H1 (cell line): ENCODE measurements at regions not wholly inside any gene's neighbourhood (a gene's known extent, or its start where the extent isn't known, plus 50 kb on each side); places are given as distances from the start of the nearest gene placed in this dataset.

Source experiments
- CTCF ChIA-PET: fragments of 300-600 bp; sonication (Branson Sonifier 250); formaldehyde crosslinking; loops from one replicate; lab custom pipeline; 2021; ENCODE audit not compliant: partially characterized antibody; lab: Charles Lee
- POLR2A ChIA-PET: fragments of 300-600 bp; sonication (Branson Sonifier 250); formaldehyde crosslinking; loops from one replicate; lab custom pipeline; 2021; ENCODE audit warnings: inconsistent platforms; ENCODE audit not compliant: partially characterized antibody; lab: Charles Lee
- DNase-seq, 2 experiments: peaks; one replicate each; pipeline versions ENCODE4 v3.0.0 to v3.0.0-alpha.2; 2010 to 2022; ENCODE audit warnings: low spot score in 2 of 2, low read depth in 1 of 2, mixed read lengths in 1 of 2
- FAIRE-seq: peaks from 2 replicates; lab custom pipeline; 2011; peaks lifted over from hg19 to GRCh38; lab: Jason Lieb, UNC
- H2AFZ ChIP-seq: 2 replicates; pipeline ENCODE4 v1.8.1; 2012; ENCODE audit warnings: low read length, inconsistent platforms
- H2AK5ac ChIP-seq: 2 replicates; pipeline ENCODE4 v1.6.1; 2013; ENCODE audit warnings: low read depth, low read length
- H2BK120ac ChIP-seq: replicated peaks from 2 replicates; pipeline ENCODE3; 2013; ENCODE audit warnings: low read depth, low read length, inconsistent platforms
- H2BK12ac ChIP-seq: 2 replicates; pipeline ENCODE4 v1.6.1; 2013; ENCODE audit warnings: low read depth, low read length
- H2BK15ac ChIP-seq: 2 replicates; pipeline ENCODE4 v1.6.1; 2013; ENCODE audit warnings: low read length
- H2BK20ac ChIP-seq: 2 replicates; pipeline ENCODE4 v1.6.1; 2013; ENCODE audit warnings: low read length
- H2BK5ac ChIP-seq: 2 replicates; pipeline ENCODE4 v1.6.1; 2013; ENCODE audit warnings: low read depth, low read length
- H3K14ac ChIP-seq: 2 replicates; pipeline ENCODE4 v1.6.1; 2013; ENCODE audit warnings: inconsistent platforms; ENCODE audit not compliant: insufficient read length
- H3K18ac ChIP-seq: 2 replicates; pipeline ENCODE4 v1.6.1; 2013; ENCODE audit warnings: low read length; ENCODE audit errors: extremely low read depth
- H3K23ac ChIP-seq: 2 replicates; pipeline ENCODE4 v1.6.1; 2013; ENCODE audit warnings: inconsistent platforms; ENCODE audit not compliant: insufficient read length
- H3K23me2 ChIP-seq: 2 replicates; pipeline ENCODE4 v1.6.1; 2013; ENCODE audit warnings: low read depth, low read length
- H3K27ac ChIP-seq: 2 replicates; pipeline ENCODE4 v1.6.1; 2011; ENCODE audit warnings: low read depth, low read length, inconsistent platforms
- H3K27me3 ChIP-seq, 4 experiments: replicated peaks in 1 of 4; 1 replicate in 1 of 4; 2 replicates in 3 of 4; pipeline versions ENCODE4 v1.6.1 to v1.8.1; 2011 to 2013; ENCODE audit warnings: low read length in 3 of 4, mild to moderate bottlenecking in 3 of 4, inconsistent platforms in 2 of 4, mixed read lengths in 2 of 4, moderate library complexity in 1 of 4; ENCODE audit not compliant: control insufficient read depth in 3 of 4, insufficient read depth in 3 of 4; ENCODE audit errors: extremely low read depth in 1 of 4
- H3K36me3 ChIP-seq, 4 experiments: 2 replicates each; pipeline versions ENCODE4 v1.6.1 to v1.8.1; 2011 to 2013; ENCODE audit warnings: mild to moderate bottlenecking in 4 of 4, low read length in 3 of 4, moderate library complexity in 2 of 4, control low read depth in 1 of 4, inconsistent platforms in 1 of 4; ENCODE audit not compliant: insufficient read depth in 4 of 4, control insufficient read depth in 2 of 4
- H3K4ac ChIP-seq: replicated peaks from 2 replicates; pipeline ENCODE3; 2013; ENCODE audit warnings: low read length, low read depth, mixed read lengths, inconsistent platforms; ENCODE audit not compliant: insufficient read length
- H3K4me1 ChIP-seq, 4 experiments: replicated peaks in 1 of 4; 1 replicate in 1 of 4; 2 replicates in 3 of 4; pipeline versions ENCODE4 v1.6.1 to v1.8.1; 2011 to 2013; ENCODE audit warnings: low read length in 3 of 4, inconsistent platforms in 2 of 4, mixed read lengths in 1 of 4; ENCODE audit not compliant: insufficient read depth in 4 of 4, control insufficient read depth in 3 of 4
- H3K4me2 ChIP-seq, 2 experiments: 2 replicates each; pipeline versions ENCODE4 v1.6.1 to v1.8.1; 2011 to 2013; ENCODE audit warnings: low read depth in 2 of 2, low read length in 2 of 2, control low read depth in 1 of 2, inconsistent platforms in 1 of 2, mild to moderate bottlenecking in 1 of 2; ENCODE audit not compliant: insufficient read depth in 1 of 2
- H3K4me3 ChIP-seq, 4 experiments: fragments of 200-600, 300-600 bp in 1 of 4; sonication (generic), shearing (Covaris generic), sonication (Bioruptor Twin) in 1 of 4; 2 replicates each; pipeline versions ENCODE4 v1.5.1 to v1.8.1; 2011 to 2016; ENCODE audit warnings: low read length in 4 of 4, low read depth in 3 of 4, control low read depth in 2 of 4, inconsistent platforms in 2 of 4, mild to moderate bottlenecking in 2 of 4, mixed read lengths in 1 of 4, moderate library complexity in 1 of 4; ENCODE audit not compliant: insufficient read depth in 2 of 4; ENCODE audit errors: extremely low read depth in 1 of 4
- H3K56ac ChIP-seq: replicated peaks from 2 replicates; pipeline ENCODE3; 2013; ENCODE audit warnings: low read depth, mild to moderate bottlenecking, mixed read lengths, low read length, inconsistent platforms; ENCODE audit not compliant: insufficient read length
- H3K79me1 ChIP-seq: 2 replicates; pipeline ENCODE4 v1.6.1; 2013; ENCODE audit warnings: low read depth, low read length, control low read depth
- H3K79me2 ChIP-seq, 2 experiments: 2 replicates each; pipeline versions ENCODE4 v1.6.1 to v1.8.1; 2012 to 2013; ENCODE audit warnings: low read length in 2 of 2, mild to moderate bottlenecking in 2 of 2, inconsistent platforms in 1 of 2; ENCODE audit not compliant: insufficient read depth in 2 of 2, control insufficient read depth in 1 of 2
- H3K9ac ChIP-seq, 4 experiments: replicated peaks in 1 of 4; 1 replicate in 1 of 4; 2 replicates in 3 of 4; pipeline versions ENCODE4 v1.6.1 to v1.8.1; 2011 to 2013; ENCODE audit warnings: low read depth in 3 of 4, low read length in 3 of 4, control low read depth in 2 of 4, mild to moderate bottlenecking in 2 of 4, moderate library complexity in 2 of 4, inconsistent platforms in 1 of 4; ENCODE audit errors: extremely low read depth in 1 of 4
- H3K9me3 ChIP-seq, 2 experiments: 2 replicates each; pipeline versions ENCODE4 v1.6.1 to v1.8.1; 2012 to 2013; ENCODE audit warnings: mild to moderate bottlenecking in 2 of 2, moderate library complexity in 2 of 2, control low read depth in 1 of 2, inconsistent platforms in 1 of 2, low read depth in 1 of 2, low read length in 1 of 2, mixed read lengths in 1 of 2; ENCODE audit not compliant: insufficient read depth in 2 of 2
- H4K20me1 ChIP-seq, 2 experiments: replicated peaks in 1 of 2; 2 replicates each; pipeline versions ENCODE3 to v1.8.1; 2011 to 2013; ENCODE audit warnings: inconsistent platforms in 2 of 2, low read length in 2 of 2, mild to moderate bottlenecking in 1 of 2; ENCODE audit not compliant: insufficient read depth in 2 of 2, control insufficient read depth in 1 of 2
- H4K5ac ChIP-seq: 2 replicates; pipeline ENCODE4 v1.6.1; 2013; ENCODE audit warnings: low read length, low read depth, mixed read lengths, inconsistent platforms; ENCODE audit not compliant: insufficient read length
- H4K8ac ChIP-seq: 2 replicates; pipeline ENCODE4 v1.8.0; 2013; ENCODE audit warnings: mild to moderate bottlenecking, moderate library complexity, low read length, inconsistent platforms; ENCODE audit not compliant: insufficient read depth; ENCODE audit errors: extremely low read depth
- H4K91ac ChIP-seq: replicated peaks from 2 replicates; pipeline ENCODE3; 2013; ENCODE audit warnings: low read length, mixed read lengths, inconsistent platforms; ENCODE audit not compliant: insufficient read length
- CHD1 ChIP-seq: IDR thresholded peaks from 2 replicates; pipeline ENCODE4 v1.6.1; 2012; ENCODE audit warnings: low read depth, low read length, improper control_type of control experiment
- CTCF ChIP-seq, 3 experiments: IDR thresholded peaks; 1 replicate in 2 of 3; 2 replicates in 1 of 3; pipeline versions ENCODE4 v1.5.1 to v1.6.1; 2011; ENCODE audit warnings: low read length in 3 of 3, mild to moderate bottlenecking in 3 of 3, inconsistent platforms in 2 of 3, low read depth in 1 of 3, moderate library complexity in 1 of 3; ENCODE audit not compliant: insufficient read depth in 1 of 3; ENCODE audit errors: control extremely low read depth in 1 of 3
- EP300 ChIP-seq, 2 experiments: IDR thresholded peaks; 1 replicate in 1 of 2; 2 replicates in 1 of 2; pipeline ENCODE4 v1.6.1; 2011 to 2012; ENCODE audit warnings: low read depth in 2 of 2, low read length in 2 of 2, mild to moderate bottlenecking in 2 of 2, borderline replicate concordance in 1 of 2, inconsistent platforms in 1 of 2, moderate library complexity in 1 of 2
- KDM1A ChIP-seq: fragments of 200-600, 300-600 bp; sonication (generic); IDR thresholded peaks from 2 replicates; pipeline ENCODE4 v1.7.1; 2016; ENCODE audit warnings: mild to moderate bottlenecking, low read length, borderline replicate concordance
- MAFK ChIP-seq: IDR thresholded peaks from 2 replicates; pipeline ENCODE4 v1.6.1; 2012; ENCODE audit warnings: low read depth, mild to moderate bottlenecking, improper control_type of control experiment, low read length
- NANOG ChIP-seq: IDR thresholded peaks from 2 replicates; pipeline ENCODE4 v1.6.1; 2011; ENCODE audit warnings: low read length, low read depth, mild to moderate bottlenecking, inconsistent platforms; ENCODE audit not compliant: insufficient read depth, poor library complexity, severe bottlenecking
- NRF1 ChIP-seq: IDR thresholded peaks from 2 replicates; pipeline ENCODE4 v1.6.1; 2011; ENCODE audit warnings: mild to moderate bottlenecking, low read depth, low read length, improper control_type of control experiment
- PHF8 ChIP-seq: fragments of 200-600 bp; sonication (generic); conservative IDR thresholded peaks from 2 replicates; pipeline ENCODE4 v1.7.1; 2012; ENCODE audit warnings: low read depth, mild to moderate bottlenecking, inconsistent platforms, low read length, moderate library complexity
- POU5F1 ChIP-seq: IDR thresholded peaks from 2 replicates; pipeline ENCODE4 v1.6.1; 2011; ENCODE audit warnings: low read depth, mild to moderate bottlenecking, low read length, moderate library complexity
- SAP30 ChIP-seq: fragments of 300-600 bp; sonication (generic); IDR thresholded peaks from 2 replicates; pipeline ENCODE4 v1.7.1; 2012; ENCODE audit warnings: low read length, moderate library complexity, mild to moderate bottlenecking, inconsistent platforms; ENCODE audit not compliant: insufficient read depth, insufficient replicate concordance
- WGBS, 2 experiments: shearing (Covaris generic) in 1 of 2; methylation state at CpG; one replicate each; pipeline versions ENCODE4 v1.1.6 to v1.1.7; 2013 to 2015; ENCODE audit warnings: low lambda C conversion rate in 2 of 2, mixed read lengths in 2 of 2, inconsistent platforms in 1 of 2, low coverage in 1 of 2, missing lambda C conversion rate in 1 of 2; ENCODE audit not compliant: insufficient replicate concordance in 2 of 2, insufficient coverage in 1 of 2, insufficient read length in 1 of 2; ENCODE audit errors: extremely low coverage in 1 of 2, missing lambda C conversion rate in 1 of 2; 5-methylcytosine and 5-hydroxymethylcytosine counted together

- FAIRE-seq, result no peak
- CTCF ChIA-PET, result interaction anchor here (0.6 to 1.7 kb wide), 7 partner anchors 8 to 212 kb away, joined by 3 to 4 read pairs (median 4); no protein-coding TSS in a partner anchor
- POLR2A ChIA-PET, result no interaction called here
- no peak for TF ChIP-seq NANOG
- no peak for TF ChIP-seq MAFK
- TF ChIP-seq CHD1, result no peak
- no peak for TF ChIP-seq SAP30
- no peak for TF ChIP-seq EP300 (IDR thresholded peaks at IDR 0.05; ENCODE audit: borderline replicate concordance in 1 of 2, low read depth in 2 of 2, low read length in 2 of 2)
- no peak for TF ChIP-seq PHF8
- TF ChIP-seq POU5F1, result no peak
- TF ChIP-seq NRF1, result no peak
- no peak for TF ChIP-seq CTCF (IDR thresholded peaks at IDR 0.05; ENCODE audit: control extremely low read depth in 1 of 3, insufficient read depth in 1 of 3, low read depth in 1 of 3, low read length in 3 of 3)
- no peak for TF ChIP-seq KDM1A
Measured at GRCh38 chr5:109469896-109470662, 60.3 kb upstream of the PJA2 start.

More at GRCh38 chr5:109469896-109470662, 60.3 kb upstream of the PJA2 start:
- Histone ChIP-seq H3K4me1 (no peaks in the 10 kb centered on the region), H3K4ac (no peak overlapping the region), H4K8ac (no peak overlapping the region), H2AFZ (no peak overlapping the region), H2BK12ac (no peak overlapping the region), H3K9me3 (no peaks in the 10 kb centered on the region), H4K20me1 (no peaks in the 10 kb centered on the region), H2BK120ac (no peak overlapping the region), H2BK15ac (no peak overlapping the region), H3K27me3 (no peaks in the 10 kb centered on the region), H2BK5ac (no peak overlapping the region), H3K56ac (no peak overlapping the region), H3K36me3 (no peaks in the 10 kb centered on the region), H3K23ac (no peak overlapping the region), H3K79me1 (no peaks in the 10 kb centered on the region), H3K14ac (no peak overlapping the region), H3K23me2 (no peaks in the 10 kb centered on the region), H4K91ac (no peak overlapping the region), H4K5ac (no peak overlapping the region), H3K27ac (no peak overlapping the region), H3K4me3 (no peak overlapping the region), H3K79me2 (no peaks in the 10 kb centered on the region), H2BK20ac (no peak overlapping the region), H2AK5ac (no peak overlapping the region), H3K4me2 (no peak overlapping the region), H3K18ac (no peak overlapping the region), H3K9ac (no peak overlapping the region)
- 77% methylated on average over 1 of the region's 1 CpG; no CpG with 5 or more reads in 1 of the 2 experiments for WGBS, 2 experiments
- DNase-seq, result no peak
